ENCODE measurements at regions not wholly inside any gene's neighbourhood (a gene's known extent, or its start where the extent isn't known, plus 50 kb on each side); places are given as distances from the start of the nearest gene placed in this dataset.
"Not testable (repeated sequence)": the region's sequence is repeated elsewhere in the genome, so short reads cannot be mapped to it uniquely, and the experiment has no call there.

DNA sequence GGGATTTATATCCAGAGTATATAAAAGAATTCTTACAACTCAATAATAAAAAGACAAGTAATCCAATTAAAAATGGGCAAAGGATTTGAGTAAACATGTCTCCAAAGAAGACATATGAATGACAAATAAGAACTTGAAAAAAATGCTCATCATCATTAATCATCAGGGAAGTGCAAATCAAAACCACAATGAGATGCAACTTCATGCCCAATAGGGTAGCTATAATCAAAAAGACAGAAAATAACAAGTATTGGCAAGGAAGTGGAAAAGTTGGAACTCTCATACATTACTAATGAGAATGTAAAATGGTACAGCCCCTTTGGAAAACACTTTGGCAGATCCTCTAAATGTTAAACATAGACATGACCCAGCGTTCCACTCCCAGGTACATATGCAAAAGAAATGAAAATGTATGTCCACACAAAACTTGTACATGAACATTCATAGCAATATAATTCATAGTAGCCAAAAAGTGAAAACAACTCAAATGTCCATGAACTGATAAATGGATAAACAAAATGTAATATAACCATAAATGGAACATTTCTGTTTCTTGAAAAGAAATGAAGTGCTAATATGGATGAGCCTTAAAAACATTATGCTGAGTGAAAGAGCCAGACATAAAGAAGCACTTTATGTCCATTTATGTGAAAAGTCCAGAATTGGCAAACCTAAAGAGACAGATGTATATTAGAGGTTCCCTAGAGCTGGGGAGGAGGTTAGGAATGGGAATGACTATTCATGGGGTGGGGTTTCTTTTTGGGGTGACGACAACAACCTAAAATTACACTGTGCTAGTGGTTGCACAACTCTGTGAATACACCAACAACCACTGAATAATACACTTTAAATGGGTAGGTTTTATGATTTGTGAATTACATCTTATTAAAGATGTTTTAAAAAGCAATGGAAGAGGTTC, 259.7 kb downstream of the RHOU start:
- DNase-seq, result no peak

DNA sequence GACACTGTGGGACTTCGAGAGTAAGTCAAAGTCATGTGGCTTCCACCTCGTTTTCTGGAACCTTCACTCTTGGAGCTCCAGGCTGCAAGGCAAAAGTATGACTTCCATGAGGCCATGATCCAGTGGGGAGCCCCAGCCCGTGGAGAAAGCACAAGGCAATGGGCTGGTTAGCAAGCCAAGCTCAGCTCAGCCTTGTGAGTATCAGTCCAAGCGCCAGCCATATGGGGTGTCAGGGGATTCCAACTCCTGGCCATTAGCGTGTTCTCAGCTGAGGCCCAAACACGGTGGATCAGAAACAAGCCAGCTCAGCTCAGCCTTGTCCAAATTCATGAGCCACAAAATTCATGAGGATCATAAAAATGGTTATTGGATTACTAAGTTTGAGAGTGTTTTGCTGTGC, 261.0 kb downstream of the RHOU start:
- no peak for DNase-seq

DNA sequence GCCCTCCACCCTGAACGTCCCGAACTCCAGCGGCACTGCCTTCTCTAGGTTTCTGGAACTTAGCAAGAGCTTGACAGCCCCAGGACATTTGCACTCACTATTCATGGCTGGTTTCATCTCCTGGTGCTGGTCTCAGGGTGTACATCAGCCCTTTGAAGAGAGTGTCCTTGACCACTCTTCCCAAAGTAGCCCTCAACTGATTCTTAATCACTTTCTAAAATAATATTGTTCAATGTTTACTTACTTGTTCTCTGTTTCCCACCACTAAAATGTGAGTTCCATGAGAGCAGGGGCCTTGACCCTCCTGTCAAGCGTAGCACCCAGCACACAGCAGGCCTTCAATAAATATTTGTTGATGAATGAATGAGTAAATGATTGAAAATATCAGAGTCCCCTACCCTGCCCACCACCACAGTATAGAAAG, 262.5 kb downstream of the RHOU start:
- DNase-seq, result no peak

DNA sequence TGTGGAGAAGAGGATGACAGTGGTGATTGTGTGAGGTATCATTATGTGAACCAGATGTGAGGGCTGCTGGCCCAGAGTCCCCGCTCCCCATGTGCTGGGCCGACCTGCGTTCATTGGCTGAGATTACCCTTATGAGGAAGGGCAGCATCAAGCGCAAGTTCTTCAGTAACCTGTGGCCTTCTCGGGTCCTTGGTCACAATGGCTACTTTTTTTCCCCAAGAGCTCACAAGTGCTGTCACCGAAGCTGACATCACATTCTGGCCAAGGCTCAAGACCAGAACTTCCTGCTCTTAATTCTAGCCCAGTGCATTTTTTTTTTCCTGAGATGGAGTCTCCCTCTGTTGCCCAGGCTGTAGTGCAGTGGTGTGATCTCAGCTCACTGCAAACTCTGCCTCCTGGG, 262.9 kb downstream of the RHOU start:
- DNase-seq, result no peak

DNA sequence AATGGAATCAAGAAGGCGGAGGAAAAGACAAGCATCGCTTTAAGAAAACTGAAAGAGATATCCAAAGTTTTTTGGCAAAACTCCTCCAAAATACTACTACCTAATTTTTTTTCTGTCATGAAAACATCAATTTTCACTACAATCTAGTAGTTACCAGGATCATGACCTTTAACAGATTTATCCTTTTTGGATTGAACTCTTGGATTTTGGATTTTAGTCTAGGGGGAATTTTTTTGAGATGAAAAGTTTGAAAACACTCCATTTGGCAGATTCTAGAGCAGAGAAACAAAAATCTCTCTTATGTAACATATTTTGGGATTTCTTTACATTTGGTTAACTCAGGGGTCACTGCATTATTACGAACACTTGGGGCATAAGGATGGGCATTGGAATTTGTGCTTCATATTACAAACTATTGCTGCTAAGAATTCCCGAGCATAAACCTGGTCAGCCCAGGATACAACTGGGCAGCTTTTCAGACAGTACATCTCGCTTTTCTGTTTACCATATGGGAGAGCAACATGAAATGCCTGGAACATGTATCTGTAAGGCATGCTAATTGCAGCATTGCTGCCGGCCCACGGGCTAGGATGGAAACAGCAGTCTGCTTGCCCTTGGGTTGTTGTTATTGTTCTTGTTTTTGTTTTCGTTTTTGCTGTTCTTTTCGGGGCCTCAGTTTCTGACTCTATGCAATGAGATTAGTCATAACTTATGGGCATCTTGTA, 264.3 kb downstream of the RHOU start:
- DNase-seq, result no peak

DNA sequence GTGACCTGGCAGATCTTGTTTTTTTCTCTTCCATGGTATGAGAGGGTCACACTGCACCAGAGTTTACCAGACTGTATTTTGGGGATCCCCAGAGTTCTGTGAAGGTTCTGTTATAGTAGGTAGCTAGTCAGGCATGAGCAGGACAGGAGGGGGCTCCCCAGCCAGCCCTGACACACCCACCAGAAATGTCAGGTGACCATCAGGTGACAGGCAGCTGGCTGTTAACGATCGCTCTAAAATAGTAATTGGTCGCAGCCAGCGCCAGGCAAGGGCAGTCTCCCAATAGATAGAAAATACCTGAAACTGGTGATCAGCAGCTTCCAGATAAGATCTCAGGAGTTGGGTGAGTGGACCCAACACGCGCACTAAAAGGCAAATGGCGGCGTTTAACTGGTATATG, 264.9 kb downstream of the RHOU start:
- no peak for DNase-seq

DNA sequence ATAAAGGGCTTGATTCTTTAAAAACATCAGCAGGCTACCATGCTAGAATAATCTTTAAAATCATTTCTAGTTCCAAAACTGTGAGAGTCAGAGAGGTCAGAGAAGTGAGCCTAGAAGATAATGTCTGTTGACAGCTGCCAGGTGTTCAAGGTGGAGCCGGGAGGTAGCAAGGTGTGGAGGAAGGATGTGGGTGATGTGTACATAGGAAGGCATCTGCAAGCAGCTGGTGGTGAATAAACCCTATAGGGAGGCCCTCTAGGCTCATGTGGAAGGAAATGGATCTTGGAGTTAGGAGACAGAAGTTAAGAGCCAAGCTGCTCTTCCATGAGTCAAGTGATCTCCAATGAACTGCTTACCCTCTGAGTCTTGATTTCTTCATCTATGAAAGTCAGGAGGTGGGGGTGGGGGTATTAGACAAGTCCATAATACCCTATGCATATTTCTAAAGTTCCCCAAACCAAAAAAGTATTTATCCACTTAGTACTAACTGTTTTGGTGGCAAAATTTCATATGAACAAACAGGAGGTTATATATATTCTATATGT, 266.3 kb downstream of the RHOU start:
- DNase-seq, result peak; percentile 60

DNA sequence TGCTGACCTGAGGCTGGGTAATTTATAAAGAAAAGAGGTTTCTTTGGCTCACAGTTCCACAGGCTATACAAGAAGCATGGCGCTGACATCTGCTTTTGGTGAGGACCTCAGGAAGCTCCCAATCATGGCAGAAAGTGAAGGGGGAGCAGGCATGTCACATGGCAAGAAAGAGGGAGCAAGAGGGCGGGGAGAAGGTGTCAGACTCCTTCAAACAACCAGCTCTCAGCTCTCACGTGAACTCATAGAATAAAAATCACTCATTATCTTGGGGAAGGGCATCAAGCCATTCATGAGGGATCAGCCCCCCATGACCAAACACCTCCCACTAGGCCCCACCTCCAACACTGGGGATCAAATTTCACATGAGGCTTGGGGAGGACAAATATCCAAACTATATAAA, 266.8 kb downstream of the RHOU start:
- DNase-seq, result no peak

DNA sequence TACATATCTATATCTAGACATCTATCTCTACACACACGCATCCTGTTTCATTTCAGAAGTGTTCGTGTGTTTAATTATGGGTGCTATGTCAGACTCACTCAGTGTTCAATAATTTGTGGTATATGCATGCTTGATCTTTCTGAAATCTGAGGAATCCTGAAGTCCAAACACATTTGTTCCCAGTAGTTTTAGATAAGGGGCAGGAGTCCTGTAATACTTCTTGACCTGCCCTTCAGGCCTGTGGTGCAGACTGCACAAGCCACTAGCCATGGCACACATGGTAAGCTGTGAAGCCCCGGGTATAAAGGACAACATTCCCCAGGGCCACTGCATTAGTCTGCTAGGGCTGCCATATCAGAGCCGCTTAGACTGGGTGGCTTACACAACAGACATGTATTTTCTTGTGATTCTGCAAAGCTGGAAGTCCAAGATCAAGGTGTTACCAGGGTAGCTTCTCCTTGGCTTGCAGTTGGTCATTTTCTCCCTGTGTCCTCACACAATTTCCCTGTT, 267.2 kb downstream of the RHOU start:
- DNase-seq, result no peak

DNA sequence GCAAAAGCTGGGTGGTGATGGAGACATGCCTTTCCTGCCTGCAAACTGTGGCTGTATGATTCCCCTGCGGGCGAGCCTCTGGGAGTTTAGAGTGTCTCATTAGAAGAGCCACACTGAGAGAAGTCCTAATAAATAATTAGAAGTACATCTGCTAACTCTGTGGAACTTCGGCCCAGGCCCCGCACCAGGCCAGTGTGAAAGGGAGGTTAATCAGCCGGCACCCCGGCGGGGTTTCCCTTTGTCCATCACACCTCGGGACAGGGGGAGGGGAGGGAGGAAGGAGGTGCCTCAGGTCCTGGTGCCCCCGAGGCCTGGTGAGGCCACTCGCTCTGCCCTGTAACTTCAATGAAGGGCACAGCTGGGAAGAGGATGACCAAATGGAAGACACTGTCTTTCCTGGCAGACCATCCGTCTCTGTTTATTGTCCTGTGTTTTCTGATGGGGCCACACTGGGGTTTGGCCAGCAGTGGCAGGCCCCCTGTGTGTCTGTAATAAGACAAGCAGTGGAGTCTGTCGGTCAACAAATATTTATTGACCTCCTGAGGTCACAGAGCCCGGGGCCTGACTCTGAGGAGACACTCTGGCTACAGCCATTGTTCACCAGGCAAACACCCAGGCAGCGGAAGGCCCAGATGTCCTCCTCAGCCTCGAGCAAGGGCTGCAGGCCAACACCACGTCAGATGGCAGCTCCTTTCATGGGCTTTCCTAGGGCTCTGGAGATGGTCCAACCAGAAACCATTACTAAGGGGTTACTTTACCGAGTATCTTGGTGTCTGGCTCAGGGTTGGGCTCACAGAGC, 267.5 kb upstream of the RAB4A start:
- no peak for DNase-seq

DNA sequence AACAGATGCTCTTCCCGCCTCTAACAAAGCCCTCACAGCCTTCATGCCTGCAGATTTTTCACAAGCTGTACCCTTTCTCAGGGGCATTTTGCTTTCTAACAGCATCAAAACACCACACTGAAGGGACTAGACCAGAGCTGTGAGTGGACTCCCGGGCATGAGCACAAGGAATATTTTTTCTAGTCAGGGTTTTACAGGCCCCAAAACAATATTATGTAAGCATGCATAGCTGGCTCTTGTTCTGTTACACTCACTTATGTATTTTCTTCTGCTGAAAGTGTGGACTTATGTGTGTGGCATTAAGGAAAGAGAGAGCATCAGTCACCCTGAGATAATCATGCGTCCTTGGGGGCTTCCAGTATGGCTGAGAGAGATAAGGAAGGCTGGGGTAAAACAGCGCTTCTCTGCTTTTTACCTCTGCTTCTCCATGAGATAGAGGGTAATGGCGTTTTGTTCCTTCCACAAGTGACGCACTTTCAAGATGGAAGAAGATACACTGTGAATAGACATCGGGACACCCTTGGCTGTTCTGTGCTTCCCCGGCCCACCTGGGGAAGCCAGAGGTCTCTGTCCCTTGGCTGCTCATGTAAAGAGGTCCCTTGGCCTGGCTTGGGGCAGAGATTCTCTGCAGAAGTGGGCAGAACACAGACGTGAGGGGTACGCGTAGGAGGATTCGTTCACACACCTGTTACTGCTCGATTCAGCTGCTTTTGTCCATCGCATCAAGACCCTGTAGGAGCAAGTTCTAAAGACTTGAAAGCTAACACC, 266.7 kb upstream of the RAB4A start:
- DNase-seq, result no peak

DNA sequence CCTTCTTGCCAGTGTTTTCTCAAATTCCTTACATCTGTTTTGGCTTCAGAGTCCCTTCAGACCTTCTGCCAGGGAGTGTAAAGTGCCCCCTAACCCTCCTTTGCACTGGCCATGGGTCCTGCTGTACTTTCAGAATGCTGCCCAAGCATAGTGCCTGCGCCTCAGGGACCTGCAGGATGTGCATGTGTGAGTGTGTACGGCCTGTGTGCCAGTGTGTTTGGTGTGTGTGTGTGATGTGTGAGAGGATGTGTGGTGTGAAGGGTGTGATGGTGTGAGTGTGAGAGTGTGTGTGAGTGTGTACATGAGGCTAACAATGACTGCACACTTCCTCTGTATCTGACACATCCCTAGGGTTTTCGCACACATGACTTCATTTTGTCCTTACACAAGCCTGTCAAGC, 265.8 kb upstream of the RAB4A start:
- no peak for DNase-seq

DNA sequence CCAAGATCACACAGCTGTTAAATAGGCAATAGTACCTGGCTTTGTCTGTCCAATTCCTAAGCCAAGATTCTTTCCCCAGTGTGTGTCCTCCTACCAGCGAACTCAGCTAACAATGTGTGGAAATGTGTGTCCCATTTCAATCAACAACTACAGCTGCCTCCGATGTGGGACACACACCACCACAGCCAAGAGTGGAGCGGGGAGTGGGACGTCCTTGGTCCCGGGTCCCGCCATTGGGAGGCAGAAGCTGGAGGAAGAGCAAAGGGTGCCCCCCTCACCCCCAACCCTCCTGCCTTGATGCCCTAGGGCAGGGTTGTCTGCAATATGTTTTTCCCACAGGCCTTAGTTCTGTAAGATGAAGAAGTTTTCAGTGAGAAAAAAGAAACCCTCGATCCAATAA, 265.4 kb upstream of the RAB4A start:
- DNase-seq, result no peak

DNA sequence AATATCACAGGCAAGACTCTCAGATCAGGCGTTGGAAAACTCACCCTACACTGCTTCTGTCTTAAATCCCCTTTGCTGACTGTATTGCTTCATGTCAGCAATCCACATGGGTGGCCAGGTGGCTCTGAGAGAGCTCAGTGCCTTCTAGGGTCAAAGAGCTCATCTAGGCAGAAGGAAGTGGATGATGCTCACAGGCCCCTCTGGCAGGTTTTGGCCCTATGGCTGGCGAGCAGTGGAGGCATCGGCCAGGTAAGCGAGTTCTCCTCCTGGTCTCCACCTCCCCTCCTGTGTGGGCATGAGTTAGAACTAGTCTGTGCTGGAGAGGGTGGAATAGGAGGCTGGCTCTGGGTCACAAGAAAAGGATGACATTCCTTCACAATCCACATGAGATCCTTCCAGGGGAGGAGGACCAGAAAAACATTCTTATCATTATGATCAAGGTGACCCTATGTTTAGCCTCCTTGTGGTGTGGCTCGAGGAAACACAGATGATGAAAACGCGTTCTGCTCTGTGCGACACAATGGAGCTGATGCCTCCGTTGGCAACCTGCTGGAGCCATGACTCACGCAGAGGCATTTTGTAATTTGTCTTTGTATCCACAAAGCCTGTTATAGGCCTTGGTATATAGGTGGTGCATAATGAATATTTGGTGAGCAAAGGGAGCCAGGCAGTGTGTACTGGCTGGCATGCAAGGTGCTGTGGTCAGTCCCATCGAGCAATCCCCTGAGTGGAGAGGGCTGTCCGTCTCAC, 264.6 kb upstream of the RAB4A start:
- no peak for DNase-seq

DNA sequence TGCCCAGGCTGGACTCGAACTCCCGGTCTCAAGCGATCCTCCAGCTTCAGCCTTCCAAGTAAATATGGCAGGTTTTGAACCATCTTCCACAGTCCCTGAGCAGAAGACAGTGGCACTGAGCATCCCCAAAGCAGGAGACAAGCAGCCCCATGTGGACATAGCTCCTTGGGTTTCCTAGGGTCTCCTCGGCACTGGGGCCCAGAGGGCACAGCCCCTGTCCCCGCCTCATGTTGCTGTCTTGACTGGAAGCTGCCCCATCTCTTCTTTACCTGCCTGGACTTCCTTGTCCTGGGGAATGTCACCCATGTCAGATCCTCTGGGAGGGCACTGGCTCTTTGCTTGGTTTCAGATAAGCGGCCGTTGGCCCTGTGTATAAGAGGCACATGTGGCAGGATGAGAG, 263.7 kb upstream of the RAB4A start:
- DNase-seq, result no peak

DNA sequence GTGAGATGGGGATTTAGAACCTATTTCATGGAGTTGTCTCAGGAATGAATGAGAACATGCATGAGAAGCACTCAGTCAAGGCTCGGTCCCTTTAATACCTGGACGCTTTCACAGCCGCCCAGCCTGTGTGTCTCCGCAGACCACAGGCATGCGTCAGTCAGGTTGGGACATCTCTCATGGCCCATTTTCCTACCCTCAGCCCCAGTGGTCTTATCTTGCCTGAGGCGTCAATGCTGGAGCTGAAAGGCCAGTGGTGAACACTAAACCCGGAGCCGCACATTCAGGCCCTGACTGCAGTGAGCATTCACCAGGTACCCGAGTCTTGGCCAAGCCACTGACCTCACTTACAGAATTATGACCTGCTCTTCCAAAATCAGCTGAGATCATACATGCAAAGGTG, 263.2 kb upstream of the RAB4A start:
- DNase-seq, result no peak

DNA sequence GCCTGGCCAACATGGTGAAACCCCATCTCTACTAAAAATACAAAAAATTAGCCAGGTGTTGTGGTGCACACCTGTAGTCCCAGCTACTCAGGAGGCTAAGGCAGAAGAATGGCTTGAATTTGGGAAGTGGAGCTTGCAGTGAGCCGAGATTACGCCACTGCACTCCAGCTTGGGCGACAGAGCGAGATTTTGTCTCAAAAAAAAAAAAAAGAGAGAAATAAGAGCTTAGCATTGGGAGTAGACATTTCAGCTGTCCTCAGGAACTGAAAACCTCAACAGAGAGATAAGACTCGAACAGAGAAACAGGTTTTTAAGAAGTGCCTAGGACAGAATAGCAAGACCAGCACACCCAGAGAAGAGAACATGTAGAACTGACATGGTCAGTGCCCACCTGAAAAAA, 262.6 kb upstream of the RAB4A start:
- not testable (repeated sequence) for DNase-seq

DNA sequence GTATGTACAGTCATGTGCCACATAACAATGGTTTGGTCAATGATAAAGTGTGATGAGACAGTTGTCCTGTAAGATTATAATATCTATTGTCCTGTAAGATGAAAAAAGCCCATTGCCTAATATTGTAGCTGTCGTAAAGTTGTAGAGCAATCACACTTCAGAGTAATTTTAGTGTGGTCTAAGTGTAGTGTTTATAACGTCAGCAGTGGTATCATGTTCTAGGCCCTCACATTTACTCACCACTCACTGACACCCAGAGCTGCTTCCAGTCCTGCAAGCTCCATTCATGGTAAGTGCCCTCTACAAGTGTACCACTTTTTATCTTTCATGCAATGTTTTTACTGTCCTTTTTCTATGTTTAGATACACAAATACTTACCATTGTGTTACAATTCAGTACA, 259.9 kb upstream of the RAB4A start:
- no peak for DNase-seq

DNA sequence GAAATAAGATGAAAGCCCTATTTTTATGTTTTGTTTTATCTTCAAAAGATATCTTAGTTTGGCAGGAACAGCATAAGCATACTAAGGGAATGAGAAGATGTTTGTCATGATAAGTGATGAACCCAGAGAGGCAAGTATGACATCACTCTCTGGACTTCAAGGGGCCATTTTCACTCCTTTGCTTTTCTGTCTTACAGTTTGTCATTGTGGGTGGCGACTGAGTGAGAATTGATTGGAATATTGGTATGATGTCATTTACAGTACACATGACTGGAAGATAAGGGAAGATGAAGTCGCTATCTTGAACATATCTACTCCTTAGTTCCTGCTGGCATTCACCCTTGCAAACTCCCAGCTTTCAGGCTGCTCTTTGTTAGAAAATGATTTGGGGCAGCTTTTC, 258.1 kb upstream of the RAB4A start:
- DNase-seq, result no peak

DNA sequence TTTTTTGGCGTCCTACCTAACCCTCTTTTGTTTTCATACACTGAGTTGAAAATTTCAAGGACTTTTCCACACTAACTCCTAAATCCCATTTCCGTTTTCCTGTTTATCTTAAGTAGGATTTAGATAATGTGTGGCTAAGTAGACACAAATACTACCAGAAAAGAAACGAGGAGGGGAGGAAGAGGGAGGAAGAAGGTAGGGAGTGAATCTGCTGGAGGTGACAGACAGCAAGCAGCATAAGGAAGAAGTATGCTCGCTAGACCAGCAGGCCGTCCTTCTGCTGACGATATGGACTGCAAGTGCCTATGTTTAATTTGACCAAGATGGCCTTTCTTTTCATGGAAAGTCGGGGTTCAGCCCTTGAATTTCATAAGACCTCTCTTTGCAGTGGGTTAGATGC, 256.9 kb upstream of the RAB4A start:
- DNase-seq, result no peak

DNA sequence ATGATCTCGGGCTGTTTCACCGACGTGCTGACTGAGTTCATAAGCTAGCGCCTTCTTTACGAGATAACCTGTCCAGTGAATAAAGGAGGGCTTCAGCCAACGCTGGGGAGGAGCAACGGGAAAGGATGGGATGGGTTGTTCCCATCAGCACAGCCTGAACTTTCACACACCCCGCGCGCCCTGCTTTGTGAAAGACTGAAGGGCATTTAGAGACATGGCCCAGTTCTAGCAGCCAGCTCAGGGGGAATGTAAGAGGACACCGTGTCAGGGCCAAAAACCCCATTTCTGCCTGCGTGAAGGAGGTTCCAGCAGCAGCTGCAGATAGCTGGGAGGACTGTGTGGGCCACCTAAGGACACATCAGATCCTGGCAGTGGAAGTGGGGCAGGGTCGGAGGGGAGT, 255.1 kb upstream of the RAB4A start:
- DNase-seq, result no peak

DNA sequence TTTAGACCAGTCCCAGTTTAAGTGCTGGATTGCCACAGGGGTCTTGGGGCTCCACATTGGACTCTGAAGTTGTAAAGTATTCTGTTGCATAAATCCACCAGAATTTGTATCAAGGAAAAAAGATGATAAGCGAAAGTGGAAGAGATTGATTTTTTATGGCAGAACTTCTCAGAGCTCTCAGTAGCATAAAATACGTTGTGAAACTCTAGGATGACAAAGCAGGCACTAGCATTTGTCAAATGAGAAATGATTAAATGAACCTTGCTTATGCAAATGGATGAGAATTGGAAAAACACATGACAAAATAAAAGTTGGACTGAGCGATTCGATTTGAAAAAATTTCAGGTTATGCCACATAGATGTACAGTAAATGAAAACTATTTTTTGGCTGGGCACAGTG, 253.8 kb upstream of the RAB4A start:
- DNase-seq, result no peak
